Myocyte (in vitro differentiated cells): ENCODE measurements at regions not wholly inside any gene's neighbourhood (a gene's known extent, or its start where the extent isn't known, plus 50 kb on each side); places are given as distances from the start of the nearest gene placed in this dataset.
A peak's percentile ranks its signal among the peaks of the same experiment; 100 is the strongest.
"Not testable (repeated sequence)": the region's sequence is repeated elsewhere in the genome, so short reads cannot be mapped to it uniquely, and the experiment has no call there.

Experiments used
- DNase-seq: peaks from one replicate; pipeline ENCODE4 v3.0.0-alpha.2; 2012; ENCODE audit warnings: low read depth

DNA sequence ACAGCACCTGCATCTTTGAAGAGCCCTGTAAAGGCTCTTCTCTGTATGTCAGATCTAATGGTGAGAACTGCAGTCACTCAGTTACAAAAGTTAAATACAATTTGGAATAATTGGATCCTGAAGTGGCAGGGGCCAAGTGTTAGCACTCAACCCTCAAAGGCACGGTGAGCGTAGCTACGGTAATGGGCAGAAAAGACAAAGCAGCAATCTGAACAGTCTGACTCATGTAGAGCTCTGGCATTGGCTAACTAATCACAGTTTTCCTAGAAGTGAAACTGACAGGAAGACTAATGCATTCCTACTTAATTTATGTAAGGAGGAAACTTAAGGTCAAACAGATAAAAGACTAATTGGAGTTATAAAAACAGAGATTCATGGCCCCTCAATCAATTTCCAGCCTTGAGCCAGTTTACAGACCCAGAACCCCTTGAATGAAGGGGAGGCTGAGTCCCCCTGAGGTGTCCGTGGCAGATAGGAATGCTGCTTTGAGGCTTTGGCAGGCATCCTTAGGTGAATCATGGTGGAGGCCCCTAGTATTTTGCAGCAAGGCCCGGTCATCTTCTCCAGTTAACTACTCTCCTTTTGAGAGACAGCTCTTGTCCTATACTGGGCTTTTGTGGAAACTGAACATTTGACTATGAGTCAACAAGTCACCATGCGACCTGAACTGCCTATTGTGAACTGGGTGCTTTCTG, 450.7 kb downstream of the ZNF33B start:
- DNase-seq = not testable (repeated sequence)

DNA sequence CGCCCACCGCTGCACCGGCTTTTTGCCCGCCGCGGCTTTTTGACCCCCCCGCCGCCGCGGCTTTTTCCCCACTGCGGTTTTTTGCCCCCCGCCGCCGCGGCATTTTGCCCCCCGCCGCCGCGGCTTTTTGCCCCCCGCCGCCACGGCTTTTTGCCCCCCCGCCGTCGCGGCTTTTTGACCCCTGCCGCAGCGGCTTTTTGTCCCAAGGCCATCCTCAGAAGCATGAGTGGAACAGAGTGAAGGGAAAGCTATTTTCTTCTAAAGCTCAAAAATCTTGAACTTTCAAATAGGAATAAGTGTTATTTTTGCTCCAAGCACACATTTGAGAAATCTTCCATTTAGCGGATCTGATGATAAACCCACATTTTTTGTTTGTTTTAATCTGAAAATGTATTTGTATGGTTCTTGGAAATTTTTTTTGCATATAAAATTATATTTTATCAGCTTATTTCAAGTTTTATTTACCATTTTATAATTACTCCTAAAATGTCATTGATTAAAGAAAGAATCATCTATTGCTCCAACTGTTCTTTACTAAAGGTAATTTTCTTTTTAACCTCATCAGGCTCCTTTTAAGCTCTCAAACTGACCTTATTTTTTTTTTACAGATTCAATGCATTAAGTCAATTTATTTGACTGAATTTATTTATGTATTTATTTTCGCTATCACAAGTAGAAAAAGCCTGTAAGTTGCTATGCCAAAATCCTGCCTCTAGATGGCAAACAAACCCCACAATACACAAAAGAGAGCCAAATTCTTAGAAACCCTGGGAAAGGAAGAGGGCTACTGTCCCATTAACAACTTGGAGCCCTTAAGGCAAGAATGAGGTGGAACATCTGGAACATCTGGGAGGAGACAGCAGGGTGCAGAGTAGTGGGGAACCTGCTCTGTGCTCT, 460.3 kb downstream of the ZNF33B start:
- DNase-seq = peak; percentile 43

DNA sequence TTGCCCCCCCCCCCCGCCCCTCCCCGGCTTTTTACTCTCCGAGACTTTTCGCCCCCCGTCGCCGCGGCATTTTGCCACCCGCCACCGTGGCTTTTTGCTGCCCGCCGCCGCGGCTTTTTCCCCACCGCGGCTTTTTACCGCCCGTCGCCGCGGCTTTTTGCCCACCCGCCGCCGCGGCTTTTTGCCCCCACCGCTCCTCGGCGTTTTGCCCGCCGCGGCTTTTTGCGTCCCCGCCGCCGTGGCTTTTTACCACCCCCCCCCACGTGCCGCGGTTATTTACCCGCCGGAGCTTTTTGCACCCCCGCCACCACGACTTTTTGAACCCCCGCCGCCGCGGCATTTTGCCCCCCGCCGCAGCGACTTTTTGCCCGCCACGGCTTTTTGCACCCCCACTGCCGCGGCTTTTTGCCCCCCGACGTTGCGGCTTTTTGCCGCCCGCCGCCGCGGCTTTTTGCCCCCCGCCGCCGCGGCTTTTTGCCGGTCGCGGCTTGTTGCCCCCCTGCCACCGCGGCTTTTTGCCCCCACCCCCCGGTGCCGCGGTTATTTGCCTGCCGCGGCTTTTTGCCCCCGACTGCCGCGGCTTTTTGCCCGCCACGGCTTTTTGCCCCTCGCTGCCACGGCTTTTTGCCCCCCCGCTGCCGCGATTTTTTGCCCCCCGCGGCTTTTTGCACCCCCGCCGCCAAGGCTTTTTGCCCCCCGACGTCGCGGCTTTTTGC, 461.1 kb downstream of the ZNF33B start:
- DNase-seq = peak; percentile 2

DNA sequence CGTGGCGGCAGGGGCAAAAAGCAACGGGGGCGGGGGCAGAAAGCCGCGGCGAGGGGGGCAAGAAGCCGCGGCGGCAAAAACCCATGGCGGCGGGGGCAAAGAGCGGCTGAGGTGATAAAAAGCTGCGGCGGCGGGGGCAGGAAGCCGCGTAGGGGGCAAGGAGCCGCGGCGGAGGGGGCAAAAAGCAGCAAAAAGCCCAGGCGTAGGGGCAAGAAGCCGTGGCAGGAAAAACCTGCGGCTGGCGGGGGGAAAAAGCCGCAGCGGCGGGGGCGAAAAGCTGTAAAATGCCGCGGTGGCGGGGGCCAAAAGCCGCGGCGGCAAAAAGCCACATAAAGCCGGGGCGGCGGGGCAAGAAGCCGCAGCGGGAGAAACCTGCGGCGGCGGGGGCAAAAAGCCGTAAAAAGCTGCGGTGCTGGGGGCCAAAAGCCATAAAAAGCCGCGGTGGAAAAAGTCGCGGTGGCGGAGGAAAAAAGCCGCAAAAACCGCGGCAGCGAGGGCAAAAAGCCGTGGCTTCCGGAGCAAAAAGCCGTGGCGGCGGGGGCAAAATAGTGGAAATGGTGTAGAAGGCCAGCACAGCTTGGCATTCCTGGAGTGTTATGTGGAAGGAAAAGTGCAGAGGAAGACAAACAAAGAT, 487.8 kb downstream of the ZNF33B start:
- no peak for DNase-seq

DNA sequence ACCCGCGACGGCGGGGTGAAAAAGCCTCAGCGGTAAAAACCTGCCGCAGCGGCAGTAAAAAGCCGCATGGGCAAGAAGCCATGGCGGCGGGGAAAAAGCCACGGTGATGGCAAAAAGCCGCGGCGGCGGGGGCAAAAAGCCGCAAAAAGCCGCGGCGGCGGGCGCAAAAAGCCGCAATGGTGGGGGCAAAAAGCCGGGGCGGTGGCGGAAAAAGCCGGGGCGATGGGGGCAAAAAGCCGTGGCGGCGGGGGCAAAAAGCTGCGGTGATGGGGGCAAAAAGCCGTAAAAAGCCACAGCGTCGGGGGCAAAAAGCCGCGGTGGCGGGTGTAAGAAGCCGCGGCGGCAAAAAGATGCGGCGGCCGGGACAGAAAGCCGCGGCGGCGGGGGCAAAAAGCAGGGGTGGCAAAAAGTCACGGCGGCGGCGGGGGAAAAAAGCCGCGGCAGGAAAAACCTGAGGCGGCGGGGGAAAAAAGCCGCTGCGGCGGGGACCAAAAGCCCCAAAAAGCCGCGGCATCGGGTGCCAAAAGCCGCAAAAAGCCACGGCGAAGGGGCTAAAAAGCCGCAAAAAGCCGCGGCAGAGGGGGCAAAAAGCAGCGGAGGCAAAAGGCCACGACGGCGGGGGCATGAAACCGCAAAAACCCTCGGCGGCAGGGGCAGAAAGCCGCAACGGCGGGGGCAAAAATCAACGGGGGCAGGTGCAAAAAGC, 488.5 kb downstream of the ZNF33B start:
- no peak for DNase-seq

DNA sequence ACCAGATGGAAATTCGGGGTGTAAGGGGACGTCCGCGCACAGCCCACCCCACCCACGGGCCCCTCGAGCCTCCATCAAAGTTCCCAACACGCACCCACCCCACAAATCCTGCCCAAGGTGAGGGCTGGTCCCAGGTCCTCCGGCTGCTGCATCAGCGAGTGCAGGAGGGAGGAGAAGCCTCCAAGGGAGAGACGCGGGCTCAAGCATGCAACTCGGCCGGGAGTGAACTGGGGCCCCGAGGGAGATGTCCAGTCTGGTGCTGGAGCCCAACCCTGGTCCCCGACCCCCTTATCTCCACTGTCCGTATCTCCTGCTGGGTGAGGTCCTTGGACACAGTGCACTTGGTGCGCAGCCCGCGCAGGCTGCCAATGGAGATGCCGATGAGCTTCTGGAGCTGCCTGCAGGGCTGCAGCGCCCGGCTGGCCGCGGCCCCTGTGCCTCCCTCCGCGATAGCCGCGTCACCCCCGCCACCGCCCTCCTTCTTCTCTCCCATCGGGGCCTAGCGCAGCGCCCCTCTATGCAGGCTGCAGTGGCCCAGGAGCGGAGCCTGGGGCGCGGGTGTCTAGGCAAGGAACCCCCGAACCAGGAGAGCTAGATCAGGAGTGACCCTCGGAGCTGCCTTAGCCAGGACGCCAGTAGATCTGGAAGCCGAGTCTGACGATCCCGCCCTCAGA, 489.2 kb downstream of the ZNF33B start:
- no peak for DNase-seq

DNA sequence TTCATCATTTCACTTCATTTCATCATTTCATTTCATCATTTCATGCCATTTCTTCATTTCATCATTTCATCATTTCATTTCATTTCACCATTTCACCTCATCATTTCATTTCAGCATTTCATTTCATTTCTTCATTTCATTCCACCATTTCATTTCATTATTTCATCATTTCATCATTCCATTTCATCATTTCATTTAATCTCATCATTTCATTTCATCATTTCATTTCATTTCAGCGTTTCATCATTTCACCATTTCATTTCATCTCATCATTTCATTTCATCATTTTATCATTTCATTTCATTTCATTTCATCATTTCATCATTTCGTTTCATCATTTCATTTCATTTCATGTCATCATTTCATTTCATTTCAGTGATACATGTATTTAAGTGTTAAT, 492.2 kb downstream of the ZNF33B start:
- DNase-seq = not testable (repeated sequence)

DNA sequence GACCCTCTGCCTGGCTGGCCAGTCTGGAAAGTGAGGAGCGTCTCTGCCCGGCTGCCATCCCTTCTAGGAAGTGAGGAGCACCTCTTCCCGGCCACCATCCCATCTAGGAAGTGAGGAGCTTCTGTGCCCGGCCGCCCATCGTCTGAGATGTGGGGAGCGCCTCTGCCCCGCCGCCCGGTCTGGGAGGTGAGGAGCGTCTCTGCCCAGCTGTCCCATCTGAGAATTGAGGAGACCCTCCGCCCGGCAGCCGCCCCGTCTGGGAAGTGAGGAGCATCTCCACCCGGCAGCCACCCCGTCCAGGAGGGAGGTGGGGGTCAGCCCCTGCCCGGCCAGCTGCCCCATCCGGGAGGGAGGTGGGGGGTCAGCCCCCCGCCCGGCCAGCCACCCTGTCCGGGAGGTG, 500.3 kb downstream of the ZNF33B start:
- DNase-seq = not testable (repeated sequence)

DNA sequence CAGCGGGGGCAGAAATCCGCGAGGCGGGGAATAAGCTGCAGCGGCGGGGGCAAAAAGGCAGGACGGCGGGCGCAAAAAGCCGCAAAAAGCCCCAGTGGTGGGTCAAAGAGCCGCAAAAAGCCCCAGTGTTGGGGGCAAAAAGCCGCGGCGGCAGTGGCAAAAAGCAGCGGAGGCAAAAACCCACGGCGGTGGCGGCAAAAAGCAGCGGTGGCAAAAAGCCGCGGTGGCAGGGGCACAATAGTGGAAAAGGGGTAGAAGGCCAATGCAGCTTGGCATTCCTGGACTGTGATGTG, 525.3 kb downstream of the ZNF33B start:
- no peak for DNase-seq

DNA sequence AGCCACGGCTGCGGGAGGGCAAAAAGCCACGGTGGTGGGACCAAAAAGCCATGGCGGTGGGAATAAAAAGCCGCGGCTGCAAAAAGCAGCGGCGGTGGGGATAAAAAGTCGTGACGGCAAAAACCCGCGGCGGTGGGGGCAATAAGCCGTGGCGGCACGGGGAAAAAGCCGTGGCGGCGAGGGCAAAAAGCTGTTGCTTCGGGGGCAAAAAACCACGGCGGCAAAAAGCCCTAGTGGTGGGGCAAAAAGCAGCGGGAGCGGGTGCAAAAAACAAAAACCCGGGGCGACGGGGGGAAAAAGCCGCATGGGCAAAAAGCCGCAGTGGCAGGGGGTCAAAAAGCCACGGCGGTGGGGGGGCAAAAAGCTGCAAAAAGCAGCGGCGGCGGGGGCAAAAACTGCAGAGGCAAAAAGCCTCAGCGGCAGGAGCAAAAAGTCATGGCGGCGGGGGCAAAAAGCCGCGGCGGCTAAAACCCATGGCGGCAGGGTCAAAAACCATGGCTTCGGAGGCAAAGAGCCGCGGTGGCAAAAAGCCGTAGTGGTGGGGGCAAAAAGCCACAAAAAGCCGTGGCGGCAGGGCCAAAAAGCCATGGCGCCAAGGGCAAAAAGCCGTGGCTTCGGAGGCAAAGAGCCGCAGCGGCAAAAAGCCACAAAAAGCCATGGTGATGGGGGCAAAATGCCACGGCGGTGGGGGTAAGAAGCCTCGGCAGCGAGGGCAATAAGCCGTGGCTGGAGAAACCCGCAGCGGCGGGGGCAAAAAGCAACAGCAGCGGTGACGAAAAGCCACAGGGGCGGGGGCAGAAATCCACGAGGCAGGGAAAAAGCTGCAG, 525.8 kb downstream of the ZNF33B start:
- DNase-seq = no peak

DNA sequence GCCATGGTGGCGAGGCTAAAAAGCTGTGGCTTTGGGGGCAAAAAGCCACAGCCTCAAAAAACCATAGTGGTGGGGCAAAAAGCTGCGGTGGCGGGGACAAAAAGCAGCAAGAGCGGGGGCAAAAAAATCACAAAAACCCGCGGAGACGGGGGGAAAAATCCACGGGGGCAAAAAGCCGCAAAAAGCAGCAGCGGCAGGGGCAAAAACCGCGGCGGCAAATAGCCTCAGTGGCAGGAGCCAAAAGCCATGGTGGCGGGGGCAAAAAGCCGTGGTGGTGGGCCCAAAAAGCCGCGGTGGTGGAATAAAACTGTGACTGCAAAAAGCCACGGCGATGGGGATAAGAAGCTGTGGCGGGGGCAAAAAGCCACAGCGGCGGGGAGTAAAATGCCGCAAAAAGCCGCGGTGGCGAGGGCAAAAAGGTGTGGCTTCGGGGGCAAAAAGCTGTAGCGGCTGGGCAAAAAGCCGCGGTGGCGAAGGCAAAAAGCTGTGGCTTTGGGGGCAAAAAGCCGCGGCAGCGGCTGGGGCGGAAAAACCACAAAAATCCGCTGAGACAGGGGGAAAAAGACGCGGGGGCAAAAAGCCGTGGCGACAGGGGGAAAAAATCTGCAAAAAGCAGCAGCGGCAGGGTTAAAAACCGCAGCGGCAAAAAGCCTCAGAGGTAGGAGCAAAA, 526.6 kb downstream of the ZNF33B start:
- DNase-seq = no peak

DNA sequence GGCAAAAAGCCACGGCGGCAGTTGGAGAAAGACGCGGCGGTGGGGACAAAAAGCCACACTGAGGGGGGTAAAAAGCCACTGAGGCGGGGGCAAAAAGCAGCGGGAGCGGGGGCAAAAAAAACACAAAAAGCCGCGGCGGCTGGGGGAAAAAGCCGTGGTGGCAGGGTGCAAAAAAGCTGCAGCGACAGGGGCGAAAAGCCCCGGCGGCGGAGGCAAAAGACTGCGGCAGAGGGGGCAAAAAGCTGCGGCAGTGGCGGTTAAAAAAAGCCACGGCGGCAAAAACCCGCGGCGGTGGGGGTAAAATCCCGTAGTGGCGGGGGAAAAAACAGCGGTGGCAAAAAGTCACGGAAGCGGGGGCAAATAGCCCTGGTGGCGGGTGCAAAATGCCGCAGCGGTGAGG, 527.3 kb downstream of the ZNF33B start:
- no peak for DNase-seq
